Epithelial cell of prostate (primary cell): ENCODE measurements at regions not wholly inside any gene's neighbourhood (a gene's known extent, or its start where the extent isn't known, plus 50 kb on each side); places are given as distances from the start of the nearest gene placed in this dataset.

Experiments
- DNase-seq: peaks from one replicate; pipeline ENCODE4 v3.0.0-alpha.2; 2011; ENCODE audit warnings: low read depth, low spot score
- H3K27ac ChIP-seq: fragments of 450-650 bp; 2 replicates; pipeline ENCODE4 v1.5.1; 2017; ENCODE audit warnings: mild to moderate bottlenecking

DNA sequence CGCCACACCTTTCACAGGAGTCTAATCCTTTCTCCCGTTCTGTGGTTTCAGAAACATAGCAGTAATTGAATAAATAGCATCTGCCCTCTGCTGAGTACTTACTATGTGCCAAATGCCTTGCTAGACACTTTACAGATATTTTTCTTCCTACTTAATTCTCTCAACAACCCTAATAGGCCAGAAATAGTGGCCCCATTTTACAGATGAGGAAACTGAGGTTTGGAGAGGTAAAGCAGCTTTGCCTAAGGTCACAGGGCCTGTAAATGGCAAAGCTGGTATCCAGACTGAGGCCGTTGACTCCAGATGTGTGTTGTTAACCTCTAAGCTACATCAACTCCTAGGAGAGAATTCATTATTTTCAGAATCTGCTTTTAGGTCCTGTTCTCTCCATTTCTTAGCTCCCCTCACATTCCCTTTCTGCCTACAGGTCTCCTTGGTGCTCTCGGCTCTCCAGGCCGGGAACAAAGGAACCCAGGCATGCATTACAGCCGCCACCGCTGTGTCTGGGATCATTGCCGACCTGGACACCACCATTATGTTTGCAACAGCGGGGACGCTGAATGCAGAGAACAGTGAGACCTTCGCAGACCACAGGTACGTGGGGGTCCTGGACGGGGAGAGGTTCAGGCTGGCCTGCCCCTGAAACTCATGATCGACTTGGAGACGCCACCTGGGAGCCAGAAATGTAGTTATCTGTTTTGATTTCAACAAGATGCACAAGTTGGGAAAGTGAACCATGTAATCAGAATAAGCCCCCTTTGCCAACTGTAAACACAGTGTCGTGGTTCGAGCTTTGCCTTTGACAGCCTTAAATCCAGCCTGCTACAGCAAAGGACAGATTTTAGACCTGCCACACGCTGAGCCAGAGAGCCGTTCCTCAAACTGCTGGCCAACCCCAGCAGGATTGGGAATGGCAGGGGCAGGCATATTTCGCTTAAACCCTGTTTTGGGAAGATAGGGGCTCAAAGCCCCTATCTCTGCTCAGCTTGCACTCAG, 246.5 kb upstream of the TPM1 start:
- no peak overlapping the region for H3K27ac ChIP-seq
- no peak for DNase-seq

DNA sequence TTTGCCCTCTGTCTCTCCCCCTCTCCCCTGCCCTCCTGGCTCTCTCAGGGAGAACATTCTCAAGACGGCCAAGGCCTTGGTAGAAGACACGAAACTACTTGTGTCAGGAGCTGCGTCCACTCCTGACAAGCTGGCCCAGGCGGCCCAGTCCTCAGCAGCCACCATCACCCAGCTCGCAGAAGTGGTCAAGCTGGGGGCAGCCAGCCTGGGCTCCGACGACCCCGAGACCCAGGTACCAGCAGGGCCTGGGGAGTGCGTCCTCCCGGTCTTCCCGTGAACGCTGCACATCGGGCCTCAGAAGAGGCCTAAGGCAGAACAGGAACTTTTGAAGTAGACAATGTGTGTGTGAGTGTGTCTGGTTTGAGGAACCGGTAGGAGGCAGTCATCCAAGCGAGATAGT, 245.4 kb upstream of the TPM1 start:
- DNase-seq, result no peak
- H3K27ac ChIP-seq, result no peak overlapping the region

GRCh38 chr15:62798536-62798935, 244.0 kb upstream of the TPM1 start:
- DNase-seq, result no peak
- H3K27ac ChIP-seq, result no peak overlapping the region

DNA sequence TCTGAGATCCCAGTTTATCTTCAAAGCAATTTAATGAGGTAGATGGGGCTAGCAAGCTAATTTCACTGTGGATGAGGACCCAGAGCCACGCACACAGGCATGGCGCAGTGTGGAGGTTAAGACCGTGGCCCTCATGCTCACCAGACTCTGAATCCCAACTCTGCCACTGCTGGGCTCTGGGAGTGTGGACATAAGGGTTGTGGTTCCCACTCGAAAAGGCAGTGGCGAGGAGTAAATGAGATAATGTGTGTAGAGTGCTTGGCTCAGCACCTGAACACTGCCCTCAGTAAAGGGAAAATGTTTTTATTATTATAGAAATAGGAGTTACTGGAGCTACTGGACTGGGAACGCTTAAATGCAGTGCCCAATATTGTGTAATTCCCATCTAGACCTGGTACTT, 243.5 kb upstream of the TPM1 start:
- no peak overlapping the region for H3K27ac ChIP-seq
- no peak for DNase-seq

DNA sequence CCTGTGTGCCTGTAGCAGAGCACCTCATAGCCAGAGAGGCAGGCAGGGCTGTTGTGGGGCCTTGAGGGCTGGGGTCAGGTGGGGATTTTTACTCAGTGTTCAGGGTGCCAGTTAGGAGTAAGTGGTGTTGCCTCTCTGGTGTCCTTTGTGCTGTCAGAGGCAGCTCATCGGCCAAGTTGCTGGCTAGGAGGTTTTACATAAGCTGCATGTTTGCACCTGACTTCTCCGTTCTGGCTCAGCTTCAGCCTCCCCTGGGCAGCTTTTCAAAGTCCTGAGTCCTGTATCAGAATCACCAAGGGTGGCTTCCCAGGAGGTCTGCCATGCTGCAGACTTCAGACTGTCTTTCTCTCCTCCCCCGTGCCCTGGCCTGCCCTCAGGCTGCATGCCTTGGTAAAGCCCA, 242.6 kb upstream of the TPM1 start:
- H3K27ac ChIP-seq, result no peak overlapping the region

DNA sequence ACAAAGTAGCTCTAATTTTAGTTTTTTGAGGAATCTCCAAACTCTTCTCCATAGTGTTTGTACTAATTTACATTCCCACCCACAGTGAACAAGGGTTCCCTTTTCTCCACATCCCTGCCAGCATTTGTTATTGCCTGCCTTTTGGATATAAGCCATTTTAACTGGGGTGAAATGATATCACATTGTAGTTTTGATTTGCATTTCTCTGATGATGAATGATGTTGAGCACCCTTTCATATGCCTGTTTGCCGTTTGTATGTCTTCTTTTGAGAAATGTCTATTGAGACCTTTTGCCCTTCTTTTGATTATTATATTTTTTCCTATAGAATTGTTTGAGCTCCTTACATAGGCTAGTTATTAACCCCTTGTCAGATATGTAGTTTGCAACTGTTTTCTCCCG, 239.9 kb upstream of the TPM1 start:
- no peak overlapping the region for H3K27ac ChIP-seq
- no peak for DNase-seq

More for the DNA sequence above, 242.6 kb upstream of the TPM1 start:
- DNase-seq, result no peak

- H3K27ac ChIP-seq, result peak overlapping the region; percentile 4
- peak; percentile 27 for DNase-seq
Observed at GRCh38 chr15:62803856-62804400, 238.6 kb upstream of the TPM1 start.

- H3K27ac ChIP-seq, result no peak overlapping the region
- no peak for DNase-seq
Observed at GRCh38 chr15:62805502-62805901, 237.0 kb upstream of the TPM1 start.

- no peak overlapping the region for H3K27ac ChIP-seq
- DNase-seq, result no peak
Observed at GRCh38 chr15:62807539-62808130, 234.9 kb upstream of the TPM1 start.

DNA sequence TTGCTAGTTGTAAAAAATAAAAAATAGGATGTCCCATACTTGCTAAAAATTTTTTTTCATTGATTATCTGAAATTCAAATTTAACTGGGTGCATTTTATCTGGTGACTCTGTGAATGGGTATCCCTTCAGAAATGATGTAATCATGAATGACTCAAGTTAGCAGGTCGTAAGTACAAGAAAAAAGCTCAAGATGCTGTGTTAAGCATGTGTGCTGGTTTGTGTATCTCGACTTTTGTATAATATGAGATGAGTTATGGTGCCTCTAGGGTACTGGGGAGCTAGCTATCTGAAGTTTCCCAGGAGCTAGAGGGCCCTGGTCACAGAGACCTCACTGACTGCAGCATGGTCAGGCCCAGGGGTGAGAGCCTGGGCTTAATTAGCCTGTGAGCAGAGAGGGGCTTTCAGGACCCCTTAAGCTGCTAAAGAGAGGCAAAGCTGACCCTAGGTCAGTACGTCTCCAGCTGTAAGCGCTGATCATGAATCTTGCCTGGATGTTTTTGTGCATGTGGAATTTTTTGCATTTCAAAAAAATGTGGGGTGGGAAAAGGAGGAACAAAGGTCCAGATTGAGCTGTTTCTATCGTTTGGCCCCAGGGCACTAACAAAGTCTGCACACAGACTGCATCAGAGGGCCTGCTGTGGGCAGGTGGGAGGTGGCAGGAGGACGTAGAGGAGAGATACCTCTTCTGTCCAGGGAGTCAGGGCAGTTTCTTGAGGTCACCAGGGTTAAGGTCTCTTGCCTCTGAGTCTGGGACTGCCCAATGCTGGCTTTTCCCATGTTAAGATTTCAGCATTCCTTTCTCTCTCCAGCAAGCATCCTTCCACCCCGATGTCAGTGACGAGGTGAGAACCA, 233.2 kb upstream of the TPM1 start:
- DNase-seq, result no peak

DNA sequence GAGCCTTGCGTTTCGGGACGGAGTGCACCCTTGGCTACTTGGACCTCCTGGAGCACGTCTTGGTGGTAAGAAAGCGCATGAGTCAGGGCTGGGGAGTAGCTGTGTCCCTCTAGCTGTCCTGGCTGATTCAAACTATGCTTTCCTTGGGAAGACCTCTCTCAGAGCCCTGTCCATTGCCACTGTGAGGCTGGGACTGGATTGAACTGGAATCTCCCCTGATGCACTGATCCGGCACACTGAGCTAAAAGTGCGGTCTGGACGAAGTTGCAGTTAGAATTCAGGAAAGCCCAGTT, 232.6 kb upstream of the TPM1 start:
- DNase-seq, result no peak
- no peak overlapping the region for H3K27ac ChIP-seq

More for the DNA sequence above, 233.2 kb upstream of the TPM1 start:
- no peak overlapping the region for H3K27ac ChIP-seq

DNA sequence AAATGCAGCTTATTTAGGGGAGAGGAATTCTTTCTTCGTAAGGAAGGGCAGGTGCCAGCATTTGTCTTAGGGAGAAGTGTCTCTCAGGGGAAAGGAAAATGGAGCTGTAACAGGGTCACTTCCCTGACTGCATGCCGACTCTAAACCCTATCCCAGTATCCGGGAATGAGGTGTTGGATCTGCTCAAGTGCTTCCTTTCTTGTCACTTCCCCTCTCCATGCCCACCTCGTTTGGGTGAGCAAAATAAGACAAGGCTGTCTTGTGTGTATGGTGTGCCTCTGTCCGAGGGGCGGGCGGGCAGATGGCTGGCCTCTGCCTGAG, 230.1 kb upstream of the TPM1 start:
- no peak for DNase-seq
- H3K27ac ChIP-seq, result no peak overlapping the region

DNA sequence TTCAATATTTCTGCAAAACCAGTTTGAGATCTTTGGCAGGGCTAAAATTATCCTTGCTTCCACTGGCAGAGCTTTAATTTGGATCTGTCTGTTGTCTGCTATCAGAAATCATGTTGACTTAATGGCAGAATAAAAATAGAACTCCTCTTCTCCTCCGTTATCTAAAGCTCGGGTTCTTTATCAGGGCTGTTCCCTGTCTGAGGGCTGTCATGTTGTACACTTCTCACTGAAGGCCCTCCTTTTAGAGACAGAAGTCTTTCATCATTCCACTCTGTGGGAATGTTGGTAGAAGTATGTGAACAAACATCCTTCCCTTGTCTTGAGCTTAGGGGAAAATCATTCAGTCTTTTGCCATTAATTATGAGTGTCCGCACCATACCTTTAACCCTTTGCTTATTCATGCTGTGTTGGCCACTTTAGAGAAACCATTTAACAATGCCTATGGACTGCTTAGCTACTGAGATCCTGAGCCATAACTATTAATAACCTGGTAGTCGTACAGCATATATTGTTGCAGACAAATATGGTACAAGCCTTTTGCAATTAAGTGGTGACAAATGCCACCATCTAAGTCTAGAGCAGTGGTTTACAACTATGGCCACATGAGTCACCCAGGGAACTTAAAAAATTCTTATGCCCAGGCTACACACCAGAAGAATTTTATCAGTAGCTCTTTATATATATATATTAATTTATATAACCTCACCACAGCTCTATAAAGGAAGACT, 226.0 kb upstream of the TPM1 start:
- DNase-seq, result no peak
- H3K27ac ChIP-seq, result no peak overlapping the region

DNA sequence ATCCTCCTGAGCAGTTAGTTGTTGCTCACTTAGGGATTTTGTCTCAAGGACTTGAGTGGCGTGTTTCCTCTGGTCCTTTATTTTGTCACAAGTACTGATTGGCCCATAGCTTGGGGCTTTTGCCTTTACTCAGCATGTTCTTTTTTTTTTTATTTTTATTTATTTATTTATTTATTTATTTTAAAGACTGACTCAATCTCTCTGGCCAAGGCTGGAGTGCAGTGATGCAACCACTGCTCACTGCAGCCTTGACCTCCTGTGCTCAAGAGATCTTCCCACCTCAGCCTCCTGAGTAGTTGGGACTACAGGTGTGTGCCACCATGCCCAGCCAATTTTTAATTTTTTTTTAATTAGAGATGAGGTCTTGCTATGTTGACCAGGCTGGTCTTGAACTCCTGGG, 223.9 kb upstream of the TPM1 start:
- DNase-seq, result no peak
- H3K27ac ChIP-seq, result no peak overlapping the region

DNA sequence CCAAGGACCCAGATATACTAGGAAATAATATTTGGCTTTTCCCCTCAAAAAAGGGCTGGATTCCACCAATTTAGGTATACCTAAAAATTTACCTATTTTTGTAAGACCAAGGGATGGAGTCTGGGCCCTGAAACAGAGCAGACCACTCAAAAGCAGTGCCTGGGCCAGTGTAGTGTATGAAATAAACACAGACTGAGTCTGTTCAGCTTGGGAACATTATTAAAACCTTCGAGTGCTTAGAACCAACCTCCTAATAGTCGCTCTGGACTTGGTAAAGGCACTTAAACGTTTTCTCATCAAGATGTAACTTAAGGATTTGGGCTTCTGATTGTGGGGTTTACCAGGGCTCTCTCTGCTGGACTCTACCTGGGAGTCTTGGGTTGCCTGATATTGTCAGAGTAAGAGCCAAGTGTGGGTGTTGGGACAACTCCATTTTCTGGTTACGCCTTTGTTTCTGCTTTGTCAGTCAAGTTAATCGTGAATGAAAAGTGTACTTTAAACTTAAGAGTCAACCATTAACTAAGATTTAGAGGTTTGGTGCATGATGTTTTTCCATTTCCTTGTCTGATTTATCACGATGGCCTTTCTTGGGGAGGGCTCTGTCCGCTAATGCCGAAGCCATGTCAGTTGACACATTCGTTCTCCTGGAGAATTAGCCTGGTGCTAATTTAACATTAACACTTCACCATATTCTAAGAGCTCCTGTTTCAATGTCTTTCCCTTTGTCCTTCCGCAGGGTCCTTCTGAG, 221.0 kb upstream of the TPM1 start:
- no peak overlapping the region for H3K27ac ChIP-seq
- no peak for DNase-seq

GRCh38 chr15:62822228-62822627, 220.3 kb upstream of the TPM1 start:
- no peak for DNase-seq
- H3K27ac ChIP-seq, result no peak overlapping the region

GRCh38 chr15:62823561-62823960, 219.0 kb upstream of the TPM1 start:
- no peak for DNase-seq
- H3K27ac ChIP-seq, result no peak overlapping the region

DNA sequence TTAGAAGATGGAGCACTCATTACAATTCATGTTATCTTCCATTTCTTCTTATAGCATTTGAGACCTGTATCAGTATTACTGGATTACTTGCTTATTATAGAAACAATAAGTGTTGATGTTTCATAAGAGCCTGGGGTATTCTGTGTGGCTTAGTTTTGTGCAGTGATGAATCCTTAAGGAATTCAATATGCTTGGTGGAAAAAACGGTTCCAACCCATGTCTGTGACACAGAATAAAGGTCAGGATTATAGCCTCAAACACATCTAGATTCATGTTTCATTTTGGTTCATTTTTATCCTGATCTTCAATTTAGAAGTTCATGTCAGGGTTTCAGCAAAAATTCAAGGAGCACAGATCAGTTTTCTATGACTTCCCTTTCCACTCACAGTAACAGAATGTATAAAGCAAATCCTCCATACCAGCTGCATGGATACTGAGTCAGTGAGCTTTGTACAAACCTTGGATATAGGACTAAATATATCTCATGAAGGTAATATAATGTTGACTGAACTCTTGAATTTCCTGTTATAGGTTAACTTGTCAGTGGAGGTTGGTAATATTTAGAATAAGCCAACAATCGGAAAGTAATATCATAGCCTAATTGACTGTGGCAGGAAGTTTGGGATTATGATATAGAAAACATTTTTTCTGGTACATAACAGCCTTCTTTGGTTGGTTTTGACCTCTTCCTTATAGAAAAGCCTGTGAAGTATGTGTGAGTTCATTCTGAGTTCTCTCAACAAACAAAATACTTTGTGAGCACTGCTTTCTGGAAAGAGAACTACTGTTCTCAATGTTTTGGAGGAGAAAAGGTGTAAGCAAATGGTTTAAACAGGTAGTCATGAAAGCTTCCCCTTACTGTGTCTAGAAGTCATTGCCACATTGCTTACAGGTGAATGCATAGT, 218.2 kb upstream of the TPM1 start:
- no peak overlapping the region for H3K27ac ChIP-seq
- DNase-seq, result no peak

DNA sequence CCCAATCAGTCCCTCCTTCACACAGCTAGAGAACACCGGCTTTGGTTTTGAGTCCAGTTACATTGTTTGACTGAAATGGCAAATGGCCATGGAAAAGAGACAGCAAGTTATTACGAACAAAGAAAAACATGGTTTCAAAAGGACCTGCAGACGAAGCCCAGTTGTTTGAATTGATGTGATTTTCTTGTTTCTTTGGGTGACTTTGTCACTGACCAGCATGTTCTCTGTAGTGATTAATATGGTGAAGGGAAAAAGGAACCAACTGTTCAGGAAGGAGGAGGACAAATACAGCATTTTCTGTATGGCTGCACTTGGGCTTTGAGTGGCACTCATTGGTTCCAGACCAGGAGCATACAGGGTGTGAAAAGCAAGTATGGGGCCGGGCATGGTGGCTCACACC, 217.4 kb upstream of the TPM1 start:
- DNase-seq, result no peak
- no peak overlapping the region for H3K27ac ChIP-seq
